ENCODE measurements at regions not wholly inside any gene's neighbourhood (a gene's known extent, or its start where the extent isn't known, plus 50 kb on each side); places are given as distances from the start of the nearest gene placed in this dataset.

DNA sequence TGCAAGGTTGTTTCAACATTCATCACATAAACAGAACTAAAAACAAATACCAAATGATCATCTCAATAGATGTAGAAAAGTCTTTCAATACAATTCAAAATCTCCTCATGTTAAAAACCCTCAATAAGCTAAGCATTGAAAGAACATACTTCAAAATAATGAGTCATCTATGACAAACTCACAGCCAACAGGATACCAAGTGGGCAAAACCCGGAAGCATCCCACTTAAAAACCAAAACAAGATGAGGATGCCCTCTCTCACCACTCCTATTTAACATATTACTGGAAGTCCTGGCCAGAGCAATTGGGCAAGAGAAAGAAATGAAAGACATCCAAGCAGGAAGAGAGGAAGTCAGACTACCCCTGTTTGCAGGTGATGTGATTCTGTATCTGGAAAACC lies 992.2 kb upstream of the PIK3C3 start:
- TF ChIP-seq, protein P1, sequence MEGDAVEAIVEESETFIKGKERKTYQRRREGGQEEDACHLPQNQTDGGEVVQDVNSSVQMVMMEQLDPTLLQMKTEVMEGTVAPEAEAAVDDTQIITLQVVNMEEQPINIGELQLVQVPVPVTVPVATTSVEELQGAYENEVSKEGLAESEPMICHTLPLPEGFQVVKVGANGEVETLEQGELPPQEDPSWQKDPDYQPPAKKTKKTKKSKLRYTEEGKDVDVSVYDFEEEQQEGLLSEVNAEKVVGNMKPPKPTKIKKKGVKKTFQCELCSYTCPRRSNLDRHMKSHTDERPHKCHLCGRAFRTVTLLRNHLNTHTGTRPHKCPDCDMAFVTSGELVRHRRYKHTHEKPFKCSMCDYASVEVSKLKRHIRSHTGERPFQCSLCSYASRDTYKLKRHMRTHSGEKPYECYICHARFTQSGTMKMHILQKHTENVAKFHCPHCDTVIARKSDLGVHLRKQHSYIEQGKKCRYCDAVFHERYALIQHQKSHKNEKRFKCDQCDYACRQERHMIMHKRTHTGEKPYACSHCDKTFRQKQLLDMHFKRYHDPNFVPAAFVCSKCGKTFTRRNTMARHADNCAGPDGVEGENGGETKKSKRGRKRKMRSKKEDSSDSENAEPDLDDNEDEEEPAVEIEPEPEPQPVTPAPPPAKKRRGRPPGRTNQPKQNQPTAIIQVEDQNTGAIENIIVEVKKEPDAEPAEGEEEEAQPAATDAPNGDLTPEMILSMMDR (IDR thresholded peaks at IDR 0.05): no peak
- no peak for TF ChIP-seq POLR2A (IDR thresholded peaks at IDR 0.05)
